Fibroblast of skin of left biceps (primary cell): ENCODE measurements at regions not wholly inside any gene's neighbourhood (a gene's known extent, or its start where the extent isn't known, plus 50 kb on each side); places are given as distances from the start of the nearest gene placed in this dataset.
"Not testable (repeated sequence)": the region's sequence is repeated elsewhere in the genome, so short reads cannot be mapped to it uniquely, and the experiment has no call there.

Source experiments
- DNase-seq, 2 experiments: peaks; one replicate each; pipeline ENCODE4 v3.0.0-alpha.2; 2013; ENCODE audit warnings: low read depth in 2 of 2

GRCh38 chr13:31607531-31607930 is 131.8 kb upstream of the RXFP2 start:
- DNase-seq: not testable (repeated sequence)

GRCh38 chr13:31608780-31609179 is 130.5 kb upstream of the RXFP2 start:
- not testable (repeated sequence) for DNase-seq

GRCh38 chr13:31610270-31610998 is 128.9 kb upstream of the RXFP2 start:
- DNase-seq: no peak

GRCh38 chr13:31611214-31611613 is 128.1 kb upstream of the RXFP2 start:
- DNase-seq: no peak

- no peak for DNase-seq
These were observed 125.3 kb upstream of the RXFP2 start for GRCh38 chr13:31614073-31614472.

- no peak for DNase-seq
These were observed 124.6 kb upstream of the RXFP2 start for GRCh38 chr13:31614704-31615103.

GRCh38 chr13:31625115-31625514 is 114.2 kb upstream of the RXFP2 start:
- no peak for DNase-seq

GRCh38 chr13:31627097-31627845 is 112.1 kb upstream of the RXFP2 start:
- DNase-seq: peak in 1 of 2 experiments; percentile 21

GRCh38 chr13:31629085-31629780 is 110.1 kb upstream of the RXFP2 start:
- no peak for DNase-seq

- DNase-seq: no peak
These were observed 108.3 kb upstream of the RXFP2 start for GRCh38 chr13:31631071-31631470.

- no peak for DNase-seq
These were observed 107.6 kb upstream of the RXFP2 start for GRCh38 chr13:31631746-31632145.

- peak; percentile 55 to 64 for DNase-seq
These were observed 100.7 kb upstream of the RXFP2 start for GRCh38 chr13:31638577-31638976.

GRCh38 chr13:31639443-31640163 is 99.7 kb upstream of the RXFP2 start:
- no peak for DNase-seq

- no peak for DNase-seq
These were observed 89.6 kb upstream of the RXFP2 start for GRCh38 chr13:31649766-31650165.

- DNase-seq: no peak
These were observed 85.6 kb upstream of the RXFP2 start for GRCh38 chr13:31653730-31654129.

GRCh38 chr13:31663880-31664585 is 75.3 kb upstream of the RXFP2 start:
- no peak for DNase-seq

- no peak for DNase-seq
These were observed 68.3 kb upstream of the RXFP2 start for GRCh38 chr13:31670831-31671617.

- DNase-seq: no peak
These were observed 65.3 kb upstream of the RXFP2 start for GRCh38 chr13:31674051-31674450.

- peak in 1 of 2 experiments; percentile 45 for DNase-seq
These were observed 63.8 kb upstream of the RXFP2 start for GRCh38 chr13:31675440-31675953.

- DNase-seq: no peak
These were observed 58.2 kb upstream of the RXFP2 start for GRCh38 chr13:31681133-31681532.
